GM19025 (cell line): ENCODE measurements at regions not wholly inside any gene's neighbourhood (a gene's known extent, or its start where the extent isn't known, plus 50 kb on each side); places are given as distances from the start of the nearest gene placed in this dataset.
"Not testable (repeated sequence)": the region's sequence is repeated elsewhere in the genome, so short reads cannot be mapped to it uniquely, and the experiment has no call there.

Source experiments
- ATAC-seq: cut with Tn5 transposase; IDR thresholded peaks from one replicate; pipeline ENCODE4 v1.9.1; 2021; ENCODE audit warnings: mild to moderate bottlenecking, low read depth, moderate library complexity; ENCODE audit not compliant: unreplicated experiment

- no peak for ATAC-seq
These were observed 112.8 kb upstream of the RAB18 start for GRCh38 chr10:27391325-27391724.

- ATAC-seq, result no peak
These were observed 113.4 kb upstream of the RAB18 start for GRCh38 chr10:27390681-27391080.

GRCh38 chr10:27388761-27389399 is 115.2 kb upstream of the RAB18 start:
- ATAC-seq, result no peak

- ATAC-seq, result no peak
These were observed 120.2 kb upstream of the RAB18 start for GRCh38 chr10:27383595-27384542.

GRCh38 chr10:27382176-27382575 is 121.9 kb upstream of the RAB18 start:
- ATAC-seq, result no peak

- no peak for ATAC-seq
These were observed 123.2 kb upstream of the RAB18 start for GRCh38 chr10:27380929-27381358.

- ATAC-seq, result not testable (repeated sequence)
These were observed 125.1 kb upstream of the RAB18 start for GRCh38 chr10:27379041-27379440.

- ATAC-seq, result no peak
These were observed 130.4 kb upstream of the RAB18 start for GRCh38 chr10:27373566-27374160.

GRCh38 chr10:27372095-27372494 is 131.5 kb upstream of the ACBD5 start:
- no peak for ATAC-seq

- not testable (repeated sequence) for ATAC-seq
These were observed 130.8 kb upstream of the ACBD5 start for GRCh38 chr10:27371375-27371774.

GRCh38 chr10:27369880-27370279 is 129.3 kb upstream of the ACBD5 start:
- no peak for ATAC-seq

GRCh38 chr10:27368706-27369105 is 128.1 kb upstream of the ACBD5 start:
- ATAC-seq, result no peak

GRCh38 chr10:27366769-27367168 is 126.2 kb upstream of the ACBD5 start:
- ATAC-seq, result no peak

GRCh38 chr10:27364028-27364427 is 123.4 kb upstream of the ACBD5 start:
- ATAC-seq, result no peak

GRCh38 chr10:27360581-27361172 is 120.1 kb upstream of the ACBD5 start:
- peak; percentile 93 for ATAC-seq

GRCh38 chr10:27359792-27360355 is 119.3 kb upstream of the ACBD5 start:
- ATAC-seq, result no peak

- no peak for ATAC-seq
These were observed 116.1 kb upstream of the ACBD5 start for GRCh38 chr10:27356738-27357137.

- no peak for ATAC-seq
These were observed 115.4 kb upstream of the ACBD5 start for GRCh38 chr10:27355918-27356573.

GRCh38 chr10:27354643-27355270 is 114.2 kb upstream of the ACBD5 start:
- peak; percentile 97 for ATAC-seq

GRCh38 chr10:27354100-27354499 is 113.5 kb upstream of the ACBD5 start:
- ATAC-seq, result not testable (repeated sequence)
